ENCODE measurements at regions not wholly inside any gene's neighbourhood (a gene's known extent, or its start where the extent isn't known, plus 50 kb on each side); places are given as distances from the start of the nearest gene placed in this dataset.

DNA sequence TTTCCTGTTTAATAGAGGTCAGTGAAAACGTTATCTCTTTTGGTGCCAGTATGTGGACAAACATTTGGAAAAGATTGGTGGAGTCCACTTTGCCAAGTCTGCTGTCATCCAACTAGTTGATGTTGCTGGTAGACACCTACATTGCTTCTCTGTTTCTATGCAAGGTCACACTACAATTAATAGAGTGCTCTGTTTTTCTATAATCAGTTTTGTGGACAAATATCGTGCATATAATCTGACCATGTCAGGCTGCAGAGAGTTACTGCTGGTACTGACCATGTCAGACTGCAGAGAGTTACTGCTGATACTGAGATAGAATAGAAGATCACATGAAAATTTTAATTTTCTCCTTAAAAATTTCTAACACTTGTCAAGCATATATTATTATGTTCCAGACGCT, 603.3 kb downstream of the TSN start:
- Mint-ChIP-seq H3K27me3 (ENCODE audit: insufficient read depth, unreplicated experiment) (peaks cover 8% of the 10 kb centered on the region), H3K9me3 (ENCODE audit: unreplicated experiment) (peaks cover 17% of the 10 kb centered on the region), H3K36me3 (ENCODE audit: insufficient read depth, unreplicated experiment) (no peaks in the 10 kb centered on the region), H3K4me3 (ENCODE audit: unreplicated experiment) (no peak overlapping the region), H3K27ac (ENCODE audit: unreplicated experiment) (no peak overlapping the region), H3K4me1 (ENCODE audit: low read depth, unreplicated experiment) (no peaks in the 10 kb centered on the region)
- TF ChIP-seq, protein P1, sequence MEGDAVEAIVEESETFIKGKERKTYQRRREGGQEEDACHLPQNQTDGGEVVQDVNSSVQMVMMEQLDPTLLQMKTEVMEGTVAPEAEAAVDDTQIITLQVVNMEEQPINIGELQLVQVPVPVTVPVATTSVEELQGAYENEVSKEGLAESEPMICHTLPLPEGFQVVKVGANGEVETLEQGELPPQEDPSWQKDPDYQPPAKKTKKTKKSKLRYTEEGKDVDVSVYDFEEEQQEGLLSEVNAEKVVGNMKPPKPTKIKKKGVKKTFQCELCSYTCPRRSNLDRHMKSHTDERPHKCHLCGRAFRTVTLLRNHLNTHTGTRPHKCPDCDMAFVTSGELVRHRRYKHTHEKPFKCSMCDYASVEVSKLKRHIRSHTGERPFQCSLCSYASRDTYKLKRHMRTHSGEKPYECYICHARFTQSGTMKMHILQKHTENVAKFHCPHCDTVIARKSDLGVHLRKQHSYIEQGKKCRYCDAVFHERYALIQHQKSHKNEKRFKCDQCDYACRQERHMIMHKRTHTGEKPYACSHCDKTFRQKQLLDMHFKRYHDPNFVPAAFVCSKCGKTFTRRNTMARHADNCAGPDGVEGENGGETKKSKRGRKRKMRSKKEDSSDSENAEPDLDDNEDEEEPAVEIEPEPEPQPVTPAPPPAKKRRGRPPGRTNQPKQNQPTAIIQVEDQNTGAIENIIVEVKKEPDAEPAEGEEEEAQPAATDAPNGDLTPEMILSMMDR (IDR thresholded peaks at IDR 0.05; ENCODE audit: insufficient read depth in 1 of 2, low read depth in 1 of 2, low read length in 1 of 2, severe bottlenecking in 1 of 2, unreplicated experiment in 1 of 2) = no peak
- ChIA-PET CTCF (no interaction called here), POLR2A (no interaction called here)
- no peak for DNase-seq
- H3K4me3 ChIP-seq (ENCODE audit: low read depth, low read length) = no peak overlapping the region
- intact Hi-C loops (cut with micrococcal nuclease; ENCODE audit: unreplicated experiment) = no loop called here
- H3K4me1 ChIP-seq = no peaks in the 10 kb centered on the region
- no peaks in the 10 kb centered on the region for H3K36me3 ChIP-seq (ENCODE audit: control insufficient read depth, insufficient read depth, low read length)
- no peaks in the 10 kb centered on the region for H3K9me3 ChIP-seq
- no peaks in the 10 kb centered on the region for H3K27me3 ChIP-seq (replicated peaks; ENCODE audit: control insufficient read depth, insufficient read depth, low read length)
- no TSS peak for BruUV-seq (replicated peaks)

DNA sequence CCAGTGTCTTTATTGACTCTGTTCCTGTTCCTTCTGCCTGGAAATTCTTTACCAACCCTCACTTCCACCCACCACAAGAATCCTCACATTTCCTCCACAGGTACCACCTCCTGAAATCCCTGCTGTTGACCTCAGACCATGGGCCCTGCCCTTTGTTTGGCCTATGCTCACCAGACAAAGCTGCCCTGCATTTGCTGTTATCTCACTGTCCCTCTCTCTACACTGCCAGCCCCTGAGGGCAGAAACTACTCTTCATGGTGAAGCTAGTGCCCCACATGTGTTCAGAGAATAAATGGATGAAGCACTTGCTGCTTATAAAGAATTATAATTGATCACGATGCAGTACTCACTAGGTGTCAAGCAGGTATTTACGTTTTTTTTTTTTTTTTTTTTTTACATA, 608.4 kb downstream of the TSN start:
- no peaks in the 10 kb centered on the region for H3K36me3 Mint-ChIP-seq (ENCODE audit: insufficient read depth, unreplicated experiment)
- H3K36me3 ChIP-seq (ENCODE audit: control insufficient read depth, insufficient read depth, low read length) = no peaks in the 10 kb centered on the region
- H3K27me3 Mint-ChIP-seq (ENCODE audit: insufficient read depth, unreplicated experiment) = peaks cover 3% of the 10 kb centered on the region
- H3K27ac Mint-ChIP-seq (ENCODE audit: unreplicated experiment) = no peak overlapping the region
- CTCF ChIA-PET = no interaction called here
- intact Hi-C loops (cut with micrococcal nuclease; ENCODE audit: unreplicated experiment) = no loop called here
- H3K4me3 Mint-ChIP-seq (ENCODE audit: unreplicated experiment) = no peak overlapping the region
- no TSS peak for BruUV-seq (replicated peaks)
- no peaks in the 10 kb centered on the region for H3K9me3 Mint-ChIP-seq (ENCODE audit: unreplicated experiment)
- H3K9me3 ChIP-seq = no peaks in the 10 kb centered on the region
- no peaks in the 10 kb centered on the region for H3K4me1 Mint-ChIP-seq (ENCODE audit: low read depth, unreplicated experiment)
- H3K4me3 ChIP-seq (ENCODE audit: low read depth, low read length) = no peak overlapping the region
- TF ChIP-seq, protein P1 (IDR thresholded peaks at IDR 0.05; ENCODE audit: insufficient read depth in 1 of 2, low read depth in 1 of 2, low read length in 1 of 2, severe bottlenecking in 1 of 2, unreplicated experiment in 1 of 2) = no peak
- H3K4me1 ChIP-seq = no peaks in the 10 kb centered on the region
- no peak for DNase-seq
- POLR2A ChIA-PET = no interaction called here
- H3K27me3 ChIP-seq (replicated peaks; ENCODE audit: control insufficient read depth, insufficient read depth, low read length) = no peaks in the 10 kb centered on the region

DNA sequence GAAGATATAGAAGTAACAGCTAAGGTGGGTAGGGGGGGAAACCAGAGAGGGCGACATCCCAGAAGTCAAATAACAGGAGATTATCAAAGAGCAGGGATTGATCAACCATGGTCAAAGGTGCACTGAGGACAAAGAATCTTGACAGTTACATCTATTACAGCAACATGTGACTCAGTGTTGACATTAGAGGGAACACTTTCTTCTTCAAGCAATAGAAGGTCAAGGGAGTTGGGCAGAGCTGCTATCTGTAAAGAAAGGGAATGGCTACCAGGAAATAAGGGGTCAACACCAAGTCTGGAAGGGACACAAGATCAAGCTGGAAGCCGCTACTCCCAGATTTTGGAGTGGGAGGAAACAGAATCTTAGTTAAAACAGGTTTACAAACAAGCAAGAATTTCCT, 611.0 kb downstream of the TSN start:
- Histone ChIP-seq H3K27me3 (replicated peaks; ENCODE audit: control insufficient read depth, insufficient read depth, low read length) (no peaks in the 10 kb centered on the region), H3K4me3 (ENCODE audit: low read depth, low read length) (no peak overlapping the region), H3K9me3 (no peaks in the 10 kb centered on the region), H3K36me3 (ENCODE audit: control insufficient read depth, insufficient read depth, low read length) (no peaks in the 10 kb centered on the region), H3K4me1 (no peaks in the 10 kb centered on the region)
- Mint-ChIP-seq H3K27ac (ENCODE audit: unreplicated experiment) (no peak overlapping the region), H3K4me3 (ENCODE audit: unreplicated experiment) (no peak overlapping the region), H3K9me3 (ENCODE audit: unreplicated experiment) (no peaks in the 10 kb centered on the region), H3K36me3 (ENCODE audit: insufficient read depth, unreplicated experiment) (no peaks in the 10 kb centered on the region), H3K27me3 (ENCODE audit: insufficient read depth, unreplicated experiment) (peaks cover 3% of the 10 kb centered on the region), H3K4me1 (ENCODE audit: low read depth, unreplicated experiment) (no peaks in the 10 kb centered on the region)
- intact Hi-C loops (cut with micrococcal nuclease; ENCODE audit: unreplicated experiment) = no loop called here
- DNase-seq = no peak
- TF ChIP-seq, protein P1 (IDR thresholded peaks at IDR 0.05; ENCODE audit: insufficient read depth in 1 of 2, low read depth in 1 of 2, low read length in 1 of 2, severe bottlenecking in 1 of 2, unreplicated experiment in 1 of 2) = no peak
- no TSS peak for BruUV-seq (replicated peaks)
- CTCF ChIA-PET = interaction anchor here (0.5 kb wide), 1 partner anchor 173 kb away, joined by 3 read pairs; no protein-coding TSS in a partner anchor
- POLR2A ChIA-PET = no interaction called here
